ENCODE measurements at regions not wholly inside any gene's neighbourhood (a gene's known extent, or its start where the extent isn't known, plus 50 kb on each side); places are given as distances from the start of the nearest gene placed in this dataset.

- TF ChIP-seq, protein P1, sequence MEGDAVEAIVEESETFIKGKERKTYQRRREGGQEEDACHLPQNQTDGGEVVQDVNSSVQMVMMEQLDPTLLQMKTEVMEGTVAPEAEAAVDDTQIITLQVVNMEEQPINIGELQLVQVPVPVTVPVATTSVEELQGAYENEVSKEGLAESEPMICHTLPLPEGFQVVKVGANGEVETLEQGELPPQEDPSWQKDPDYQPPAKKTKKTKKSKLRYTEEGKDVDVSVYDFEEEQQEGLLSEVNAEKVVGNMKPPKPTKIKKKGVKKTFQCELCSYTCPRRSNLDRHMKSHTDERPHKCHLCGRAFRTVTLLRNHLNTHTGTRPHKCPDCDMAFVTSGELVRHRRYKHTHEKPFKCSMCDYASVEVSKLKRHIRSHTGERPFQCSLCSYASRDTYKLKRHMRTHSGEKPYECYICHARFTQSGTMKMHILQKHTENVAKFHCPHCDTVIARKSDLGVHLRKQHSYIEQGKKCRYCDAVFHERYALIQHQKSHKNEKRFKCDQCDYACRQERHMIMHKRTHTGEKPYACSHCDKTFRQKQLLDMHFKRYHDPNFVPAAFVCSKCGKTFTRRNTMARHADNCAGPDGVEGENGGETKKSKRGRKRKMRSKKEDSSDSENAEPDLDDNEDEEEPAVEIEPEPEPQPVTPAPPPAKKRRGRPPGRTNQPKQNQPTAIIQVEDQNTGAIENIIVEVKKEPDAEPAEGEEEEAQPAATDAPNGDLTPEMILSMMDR (IDR thresholded peaks at IDR 0.05 in 4 of 5, conservative IDR thresholded peaks at IDR 0.05 in 1 of 5): no peak
- no peak for TF ChIP-seq POLR2A (IDR thresholded peaks at IDR 0.05)
Observed at GRCh38 chr3:106317141-106318055, 448.6 kb upstream of the CBLB start.
